A549 (cell line): ENCODE measurements at regions not wholly inside any gene's neighbourhood (a gene's known extent, or its start where the extent isn't known, plus 50 kb on each side); places are given as distances from the start of the nearest gene placed in this dataset.

ENCODE experiments used
- ATAC-seq, 2 experiments: fragments of 200-7000 bp in 1 of 2; fragments of >200 bp in 1 of 2; cut with Nextera tagmentation in 1 of 2; cut with Tn5 transposase in 1 of 2; 3 replicates each; pipeline versions ENCODE4 v1.8.0 to v1.9.1; 2018 to 2020; ENCODE audit warnings: mild to moderate bottlenecking in 1 of 2, moderate library complexity in 1 of 2
- CTCF ChIA-PET: fragments of 300-600 bp; sonication (Branson Sonifier 250); formaldehyde crosslinking; extraction: SDS; loops from one replicate; lab custom pipeline; 2021; ENCODE audit warnings: antibody characterized with exemption, inconsistent platforms; lab: Yijun Ruan, JAX
- POLR2A ChIA-PET: fragments of 350-600 bp; formaldehyde crosslinking; extraction: SDS; loops from one replicate; lab custom pipeline; 2021; ENCODE audit warnings: antibody characterized with exemption, inconsistent platforms; lab: Yijun Ruan, JAX
- DNase-seq, 2 experiments: peaks; one replicate each; pipeline versions ENCODE4 v3.0.0 to v3.0.0-alpha.2; 2011 to 2016; ENCODE audit warnings: low read depth in 1 of 2, low spot score in 1 of 2
- FAIRE-seq: peaks from 2 replicates; lab custom pipeline; 2011; peaks lifted over from hg19 to GRCh38; lab: Jason Lieb, UNC
- H3K27ac ChIP-seq, 2 experiments: fragments of >200 bp; sonication (Bioruptor Twin); formaldehyde crosslinking; 3 replicates each; pipeline ENCODE4 v1.5.1; 2016 to 2017
- H3K4me1 ChIP-seq: fragments of >200 bp; sonication (Bioruptor Twin); formaldehyde crosslinking; 3 replicates; pipeline ENCODE4 v1.6.1; 2016
- H3K4me2 ChIP-seq: fragments of >200 bp; sonication (Bioruptor Twin); formaldehyde crosslinking; 3 replicates; pipeline ENCODE4 v1.6.1; 2016
- H3K4me3 ChIP-seq: fragments of >200 bp; sonication (Bioruptor Twin); formaldehyde crosslinking; 3 replicates; pipeline ENCODE4 v1.5.1; 2016
- H3K9me3 ChIP-seq: fragments of >200 bp; sonication (Bioruptor Twin); formaldehyde crosslinking; 3 replicates; pipeline ENCODE4 v1.6.1; 2016
- BHLHE40 ChIP-seq: IDR thresholded peaks from 2 replicates; pipeline ENCODE4 v1.6.1; 2012; ENCODE audit warnings: low read depth, low read length, inconsistent platforms
- E2F6 ChIP-seq: IDR thresholded peaks from 2 replicates; pipeline ENCODE4 v1.6.1; 2012; ENCODE audit warnings: low read depth, borderline replicate concordance
- EHF ChIP-seq: fragments of 250-450 bp; sonication (Bioruptor Pico); IDR thresholded peaks from 2 replicates; pipeline ENCODE4 v1.5.0; 2020; ENCODE audit warnings: mild to moderate bottlenecking
- EHMT2 ChIP-seq: fragments of 200-600 bp; sonication (generic); IDR thresholded peaks from 2 replicates; pipeline ENCODE4 v1.6.1; 2016; ENCODE audit warnings: antibody characterized with exemption, low read depth, mild to moderate bottlenecking, moderate library complexity
- HES2 ChIP-seq: fragments of >200 bp; sonication (Bioruptor Twin); formaldehyde crosslinking; IDR thresholded peaks from 2 replicates; pipeline ENCODE4 v1.6.1; 2016
- HMGXB4 ChIP-seq: fragments of 250-450 bp; sonication (Bioruptor Pico); IDR thresholded peaks from 2 replicates; pipeline ENCODE4 v1.5.0; 2021; ENCODE audit warnings: mild to moderate bottlenecking, moderate library complexity, borderline replicate concordance
- HOXB13 ChIP-seq: fragments of 250-450 bp; sonication (Bioruptor Pico); IDR thresholded peaks from 2 replicates; pipeline ENCODE4 v1.5.0; 2020; ENCODE audit warnings: low read depth, mild to moderate bottlenecking, moderate library complexity
- JUN ChIP-seq, 2 experiments: fragments of >200 bp; sonication (Bioruptor Twin); formaldehyde crosslinking; IDR thresholded peaks; 2 replicates in 1 of 2; 3 replicates in 1 of 2; pipeline ENCODE4 v1.6.1; 2016 to 2017
- MAX ChIP-seq: IDR thresholded peaks from 2 replicates; pipeline ENCODE4 v1.6.1; 2012
- MAZ ChIP-seq: fragments of 150-350 bp; IDR thresholded peaks from 2 replicates; pipeline ENCODE4 v1.6.1; 2014; ENCODE audit warnings: antibody characterized with exemption, low read depth, low read length, borderline replicate concordance
- MYC ChIP-seq: IDR thresholded peaks from 2 replicates; pipeline ENCODE4 v1.6.1; 2012; ENCODE audit warnings: mild to moderate bottlenecking, inconsistent platforms, low read length, improper control_type of control experiment, borderline replicate concordance
- NR3C1 ChIP-seq: fragments of >200 bp; sonication (Bioruptor Twin); formaldehyde crosslinking; IDR thresholded peaks from 3 replicates; pipeline ENCODE4 v1.6.1; 2017
- PBX3 ChIP-seq: IDR thresholded peaks from 2 replicates; pipeline ENCODE4 v1.6.1; 2012
- RAD21 ChIP-seq, 2 experiments: fragments of >200 bp in 1 of 2; sonication (Bioruptor Twin) in 1 of 2; formaldehyde crosslinking in 1 of 2; IDR thresholded peaks in 1 of 2; conservative IDR thresholded peaks in 1 of 2; 2 replicates in 1 of 2; 3 replicates in 1 of 2; pipeline ENCODE4 v1.6.1; 2012 to 2018; ENCODE audit warnings: inconsistent platforms in 1 of 2
- RARB ChIP-seq: fragments of 250-450 bp; sonication (Bioruptor Pico); IDR thresholded peaks from 2 replicates; pipeline ENCODE4 v1.8.0; 2021; ENCODE audit warnings: mild to moderate bottlenecking, moderate library complexity
- RCOR1 ChIP-seq: fragments of 150-350 bp; IDR thresholded peaks from 2 replicates; pipeline ENCODE4 v1.6.1; 2014; ENCODE audit warnings: antibody characterized with exemption, low read length, low read depth
- RNF2 ChIP-seq: fragments of 200-600 bp; sonication (generic); IDR thresholded peaks from 2 replicates; pipeline ENCODE4 v1.6.1; 2016; ENCODE audit warnings: low read depth, mild to moderate bottlenecking, antibody characterized with exemption, moderate library complexity, borderline replicate concordance
- SREBF2 ChIP-seq: fragments of 450-650 bp; IDR thresholded peaks from 2 replicates; pipeline ENCODE4 v1.6.1; 2014; ENCODE audit warnings: mild to moderate bottlenecking, moderate library complexity
- TFCP2L1 ChIP-seq: fragments of 250-450 bp; sonication (Bioruptor Pico); IDR thresholded peaks from 2 replicates; pipeline ENCODE4 v1.5.0; 2021; ENCODE audit warnings: mild to moderate bottlenecking
- WGBS: methylation state at CpG from one replicate; pipeline ENCODE4 v1.1.6; 2017; ENCODE audit errors: missing lambda C conversion rate; 5-methylcytosine and 5-hydroxymethylcytosine counted together

GRCh38 chr5:133698259-133698554, 85.9 kb upstream of the FSTL4 start:
- H3K9me3 ChIP-seq: no peaks in the 10 kb centered on the region
- no peak for ATAC-seq
- FAIRE-seq: no peak
- DNase-seq: no peak
- H3K4me1 ChIP-seq: no peaks in the 10 kb centered on the region
- TF ChIP-seq MYC (no peak), SREBF2 (no peak), HMGXB4 (CRISPR knock-in tag) (no peak), NR3C1 (no peak)
- no peak overlapping the region for H3K4me3 ChIP-seq
- no peak overlapping the region for H3K4me2 ChIP-seq
- no peak overlapping the region for H3K27ac ChIP-seq
- CTCF ChIA-PET: interaction anchor here (1.4 kb wide), 1 partner anchor 11 kb away, joined by 4 read pairs; no protein-coding TSS in a partner anchor
- WGBS: 79% methylated on average over 3 of the region's 3 CpGs
- POLR2A ChIA-PET: no interaction called here

- ChIA-PET CTCF (interaction anchor here (1.4 kb wide), 1 partner anchor 11 kb away, joined by 4 read pairs; no protein-coding TSS in a partner anchor), POLR2A (no interaction called here)
- WGBS: 84% methylated on average over 8 of the region's 8 CpGs
- DNase-seq (no peak), FAIRE-seq (no peak), ATAC-seq (no peak)
- no peak for TF ChIP-seq MAZ
- TF ChIP-seq TFCP2L1 (CRISPR knock-in tag): no peak
- TF ChIP-seq MYC: no peak
- no peak for TF ChIP-seq BHLHE40
- no peak overlapping the region for H3K27ac ChIP-seq
- no peaks in the 10 kb centered on the region for H3K9me3 ChIP-seq
- H3K4me3 ChIP-seq: no peak overlapping the region
- H3K4me2 ChIP-seq: no peak overlapping the region
- 0 out of 3 replicates have a peak, but pooled peaks cover under 1% of the 10 kb centered on the region for H3K4me1 ChIP-seq
These were observed 85.4 kb upstream of the FSTL4 start for GRCh38 chr5:133697536-133698258.

- no peak overlapping the region for H3K4me3 ChIP-seq
- ChIA-PET CTCF (no interaction called here), POLR2A (no interaction called here)
These were observed 84.6 kb upstream of the FSTL4 start for GRCh38 chr5:133696782-133697507.

More at GRCh38 chr5:133696782-133697507, 84.6 kb upstream of the FSTL4 start:
- Histone ChIP-seq H3K9me3 (no peaks in the 10 kb centered on the region), H3K4me1 (peaks cover 8% of the 10 kb centered on the region), H3K4me2 (no peak overlapping the region)
- no peak for FAIRE-seq
- 86% methylated on average over 9 of the region's 10 CpGs for WGBS
- DNase-seq: no peak
- TF ChIP-seq RAD21 (conservative IDR thresholded peaks at IDR 0.05 in 1 of 2, IDR thresholded peaks at IDR 0.05 in 1 of 2) (no peak), RCOR1 (no peak), MAX (no peak), E2F6 (no peak), PBX3 (no peak), HES2 (no peak), EHMT2 (no peak), RARB (no peak), HMGXB4 (CRISPR knock-in tag) (no peak), RNF2 (no peak), HOXB13 (CRISPR knock-in tag) (no peak), EHF (CRISPR knock-in tag) (no peak), JUN (IDR thresholded peaks at IDR 0.05) (no peak)
- TF ChIP-seq, all 56 proteins: peak for 0
- ATAC-seq: no peak
- no peak overlapping the region for H3K27ac ChIP-seq
